Activated CD8-positive, alpha-beta memory T cell treated with anti-CD3 and anti-CD28 coated beads for 36 hours (primary cell): ENCODE measurements at regions not wholly inside any gene's neighbourhood (a gene's known extent, or its start where the extent isn't known, plus 50 kb on each side); places are given as distances from the start of the nearest gene placed in this dataset.

ENCODE experiments used
- CTCF ChIA-PET: fragments of 350-600 bp; sonication (Branson Sonifier 250); formaldehyde crosslinking; loops from one replicate; lab custom pipeline; 2021; ENCODE audit warnings: antibody characterized with exemption; lab: Charles Lee
- POLR2A ChIA-PET: fragments of 350-600 bp; sonication (Branson Sonifier 250); formaldehyde crosslinking; loops from one replicate; lab custom pipeline; 2021; ENCODE audit warnings: antibody characterized with exemption; lab: Charles Lee

GRCh38 chr3:18757476-18757875 is 332.3 kb upstream of the SATB1 start:
- ChIA-PET CTCF (interaction anchor here (0.6 to 1.4 kb wide), 10 partner anchors 9 to 340 kb away, joined by 3 to 4 read pairs (median 3); no protein-coding TSS in a partner anchor), POLR2A (interaction anchor here (0.5 to 1.1 kb wide), 3 partner anchors 16 to 326 kb away, joined by 3 to 7 read pairs (median 4); no protein-coding TSS in a partner anchor)

DNA sequence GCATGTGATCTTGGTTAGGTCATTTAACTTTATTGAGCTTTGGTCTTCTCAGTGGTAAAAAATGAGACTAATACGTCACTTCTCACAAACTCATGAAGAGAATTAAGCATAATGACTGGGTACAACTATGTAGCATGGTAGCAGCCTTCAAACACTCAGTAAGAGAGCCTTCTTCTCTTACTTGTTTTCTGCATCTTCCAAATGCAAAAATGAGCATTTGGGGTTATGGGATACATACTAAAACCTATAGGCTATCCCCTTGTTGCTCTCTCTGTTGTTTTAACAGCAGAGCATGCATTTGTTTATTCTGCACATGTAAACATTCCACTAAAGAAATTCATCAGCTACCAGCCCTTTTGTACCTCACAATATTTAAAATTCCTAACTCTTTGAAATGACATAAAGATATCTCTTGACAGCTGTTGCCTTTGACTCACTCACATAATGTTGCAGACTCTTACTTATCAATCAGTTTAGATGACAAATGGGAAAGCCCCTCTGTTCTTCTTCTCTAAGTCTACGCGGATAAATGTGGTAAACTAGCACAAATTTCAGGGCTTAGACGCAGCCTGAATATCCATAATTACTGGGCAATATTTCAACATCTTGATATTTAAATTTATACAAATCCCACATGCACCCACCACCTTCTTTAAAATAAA is 327.3 kb upstream of the SATB1 start:
- ChIA-PET CTCF (no interaction called here), POLR2A (interaction anchor here (0.7 kb wide), 1 partner anchor 1436 kb away, joined by 3 read pairs; no protein-coding TSS in a partner anchor)

- CTCF ChIA-PET = no interaction called here
Observed at GRCh38 chr3:18751514-18751913, 326.4 kb upstream of the SATB1 start.

DNA sequence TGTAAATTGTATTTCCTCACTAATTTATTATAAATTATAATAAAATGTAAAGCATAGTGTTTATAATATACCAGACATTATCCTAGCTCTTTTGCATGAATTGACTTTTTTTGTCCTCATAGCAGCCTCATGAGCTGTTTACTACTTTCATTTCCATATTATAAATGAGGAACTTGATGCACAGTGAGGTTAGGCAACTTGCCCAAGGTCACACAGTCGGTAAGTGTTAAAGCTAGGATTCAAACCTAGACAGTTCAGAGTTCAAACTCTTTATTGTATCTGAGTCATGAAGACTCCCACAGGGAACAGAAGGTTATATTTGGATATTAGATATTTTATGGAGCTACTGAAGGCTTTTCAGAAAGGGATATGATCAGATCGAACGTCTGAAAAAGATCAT is 322.2 kb upstream of the SATB1 start:
- POLR2A ChIA-PET = no interaction called here
- CTCF ChIA-PET = no interaction called here

More at GRCh38 chr3:18751514-18751913, 326.4 kb upstream of the SATB1 start:
- POLR2A ChIA-PET = no interaction called here

DNA sequence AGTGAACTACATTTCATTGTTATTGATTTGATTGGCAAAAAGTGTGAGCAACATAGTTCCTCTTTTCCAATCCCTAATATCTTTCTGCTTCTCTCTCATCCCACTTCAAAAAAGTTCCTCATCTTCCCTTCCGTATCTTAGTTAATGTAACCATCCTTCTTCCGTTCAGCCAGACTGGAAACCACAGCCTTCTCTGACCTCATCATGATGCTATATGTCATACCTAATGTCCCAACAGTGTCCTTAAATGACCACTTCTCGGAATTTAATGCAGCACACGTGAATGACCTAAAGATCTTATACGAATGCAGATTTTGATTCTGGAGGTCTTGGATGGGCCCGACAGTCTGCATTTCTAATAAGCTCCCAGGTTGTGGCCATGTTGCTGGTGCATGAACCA is 320.3 kb upstream of the SATB1 start:
- CTCF ChIA-PET = no interaction called here
- POLR2A ChIA-PET = no interaction called here

DNA sequence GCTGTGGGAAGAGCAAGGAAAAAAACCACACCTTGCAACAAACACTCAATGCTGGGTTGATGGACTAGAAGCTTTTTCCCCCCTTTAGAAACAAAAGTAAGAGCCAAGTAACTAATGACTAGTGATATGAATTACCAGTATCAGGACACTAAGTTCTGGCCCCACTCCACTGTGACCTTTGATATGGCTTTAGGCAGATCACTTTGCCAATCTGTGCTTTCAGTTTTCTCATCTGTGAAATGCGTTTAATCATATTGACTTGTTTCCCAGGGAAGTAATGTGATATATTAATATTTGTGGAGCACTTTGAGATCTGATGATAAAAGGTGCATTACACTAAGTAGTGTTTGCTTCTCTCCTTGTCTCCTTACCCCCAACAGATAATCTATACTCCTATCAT is 319.3 kb upstream of the SATB1 start:
- POLR2A ChIA-PET = no interaction called here
- CTCF ChIA-PET = no interaction called here

DNA sequence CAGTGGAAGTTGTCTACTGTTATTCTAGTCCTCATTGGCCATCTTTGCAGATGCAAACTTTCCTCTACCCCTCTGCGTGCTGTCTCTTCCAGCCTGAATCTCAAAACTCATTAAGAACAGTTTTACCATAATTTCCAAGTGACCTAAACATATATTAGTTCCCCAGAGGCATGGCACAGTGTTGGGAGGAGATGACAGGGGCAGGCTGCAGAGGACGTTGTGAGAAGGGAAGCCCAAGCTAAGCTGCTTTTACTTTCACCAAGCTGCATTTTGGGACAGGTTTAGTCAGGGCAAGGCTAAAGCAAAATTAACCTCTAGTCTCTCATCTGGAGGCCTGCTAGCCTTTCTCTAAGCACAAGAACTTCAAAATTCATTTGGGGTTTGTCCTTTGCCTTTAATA is 318.6 kb upstream of the SATB1 start:
- ChIA-PET CTCF (interaction anchor here (0.8 kb wide), 1 partner anchor 187 kb away, joined by 3 read pairs; no protein-coding TSS in a partner anchor), POLR2A (no interaction called here)

GRCh38 chr3:18740631-18741583 is 315.8 kb upstream of the SATB1 start:
- ChIA-PET POLR2A (interaction anchor here (1.0 to 2.3 kb wide), 8 partner anchors 17 to 302 kb away, joined by 3 to 8 read pairs (median 5); no protein-coding TSS in a partner anchor), CTCF (interaction anchor here (1.0 to 1.4 kb wide), 4 partner anchors 25 to 181 kb away, joined by 3 to 7 read pairs (median 4); no protein-coding TSS in a partner anchor)

GRCh38 chr3:18739099-18739433 is 313.9 kb upstream of the SATB1 start:
- POLR2A ChIA-PET = interaction anchor here (0.5 to 1.9 kb wide), 4 partner anchors 14 to 710 kb away, joined by 3 to 9 read pairs (median 4); no protein-coding TSS in a partner anchor
- CTCF ChIA-PET = interaction anchor here (1.1 to 2.9 kb wide), 4 partner anchors 12 to 295 kb away, joined by 3 to 10 read pairs (median 4); no protein-coding TSS in a partner anchor

- ChIA-PET POLR2A (interaction anchor here (0.5 to 1.9 kb wide), 6 partner anchors 14 to 710 kb away, joined by 3 to 9 read pairs (median 3); no protein-coding TSS in a partner anchor), CTCF (interaction anchor here (0.8 to 2.9 kb wide), 5 partner anchors 12 to 294 kb away, joined by 3 to 10 read pairs (median 3); no protein-coding TSS in a partner anchor)
Observed at GRCh38 chr3:18738393-18739098, 313.4 kb upstream of the SATB1 start.

DNA sequence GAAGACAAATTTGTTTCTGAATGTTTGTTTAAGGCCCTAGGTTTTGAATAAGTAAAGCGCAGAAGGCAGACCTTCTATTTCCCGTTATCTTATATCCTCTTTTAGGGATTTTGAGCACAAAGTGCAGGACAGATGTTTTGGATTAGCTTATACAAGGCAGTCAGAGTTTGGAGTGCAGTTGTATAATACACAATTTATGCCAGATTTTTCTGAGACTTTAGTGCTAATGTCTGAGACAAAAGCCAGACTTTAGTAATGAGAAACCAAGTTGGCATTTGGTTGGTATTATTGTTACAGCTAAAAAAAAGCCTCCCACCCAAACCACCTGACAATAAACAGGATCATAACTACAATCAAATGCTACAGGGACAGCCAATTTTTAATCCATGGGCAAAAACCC is 309.9 kb upstream of the SATB1 start:
- POLR2A ChIA-PET = no interaction called here

GRCh38 chr3:18734309-18734708 is 309.2 kb upstream of the SATB1 start:
- POLR2A ChIA-PET = no interaction called here
- CTCF ChIA-PET = no interaction called here

More for the DNA sequence above, 309.9 kb upstream of the SATB1 start:
- CTCF ChIA-PET = no interaction called here

- POLR2A ChIA-PET = no interaction called here
Observed at GRCh38 chr3:18732474-18732873, 307.3 kb upstream of the SATB1 start.

GRCh38 chr3:18730491-18730890 is 305.4 kb upstream of the SATB1 start:
- CTCF ChIA-PET = interaction anchor here (0.7 kb wide), 1 partner anchor 78 kb away, joined by 3 read pairs; no protein-coding TSS in a partner anchor
- POLR2A ChIA-PET = no interaction called here

More at GRCh38 chr3:18732474-18732873, 307.3 kb upstream of the SATB1 start:
- CTCF ChIA-PET = no interaction called here

DNA sequence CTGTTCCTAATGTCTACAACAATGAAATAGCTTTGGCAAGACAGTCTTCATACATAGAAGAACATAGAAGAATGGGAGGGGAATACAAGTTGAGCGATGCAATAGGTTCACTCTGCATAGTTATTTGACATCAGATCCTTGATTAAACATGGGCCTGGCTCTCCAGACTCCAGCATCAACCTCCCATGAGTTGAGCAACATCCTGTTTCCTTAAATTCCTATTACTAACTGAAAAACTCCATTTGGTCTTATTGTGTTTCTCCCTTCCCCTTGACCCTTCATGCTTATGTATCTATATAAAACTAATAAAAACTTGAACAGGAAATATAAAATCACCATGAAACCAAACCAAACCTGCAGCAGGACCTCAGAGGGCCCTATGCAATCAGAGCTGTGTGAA is 304.5 kb upstream of the SATB1 start:
- ChIA-PET POLR2A (no interaction called here), CTCF (interaction anchor here (0.7 kb wide), 1 partner anchor 77 kb away, joined by 3 read pairs; no protein-coding TSS in a partner anchor)

- POLR2A ChIA-PET = interaction anchor here (2.0 kb wide), 1 partner anchor 13 kb away, joined by 9 read pairs; no protein-coding TSS in a partner anchor
Observed at GRCh38 chr3:18725668-18726407, 300.7 kb upstream of the SATB1 start.

GRCh38 chr3:18724456-18724855 is 299.3 kb upstream of the SATB1 start:
- POLR2A ChIA-PET = interaction anchor here (0.6 to 2.0 kb wide), 2 partner anchors 14 to 45 kb away, joined by 7 to 9 read pairs; no protein-coding TSS in a partner anchor
- CTCF ChIA-PET = interaction anchor here (1.3 to 1.6 kb wide), 2 partner anchors 11 to 33 kb away, joined by 3 to 4 read pairs; no protein-coding TSS in a partner anchor

More at GRCh38 chr3:18725668-18726407, 300.7 kb upstream of the SATB1 start:
- CTCF ChIA-PET = interaction anchor here (1.6 kb wide), 1 partner anchor 32 kb away, joined by 4 read pairs; no protein-coding TSS in a partner anchor
